GM19468 (cell line): ENCODE measurements at regions not wholly inside any gene's neighbourhood (a gene's known extent, or its start where the extent isn't known, plus 50 kb on each side); places are given as distances from the start of the nearest gene placed in this dataset.
A peak's percentile ranks its signal among the peaks of the same experiment; 100 is the strongest.
"Not testable (repeated sequence)": the region's sequence is repeated elsewhere in the genome, so short reads cannot be mapped to it uniquely, and the experiment has no call there.

Source experiments
- ATAC-seq: cut with Tn5 transposase; IDR thresholded peaks from one replicate; pipeline ENCODE4 v1.9.1; 2021; ENCODE audit warnings: mild to moderate bottlenecking, moderate library complexity, moderate number of reproducible peaks; ENCODE audit not compliant: unreplicated experiment; ENCODE audit errors: extremely low read depth

- peak; percentile 34 for ATAC-seq
Measured at GRCh38 chr3:181292984-181293383, 303.4 kb upstream of the DNAJC19 start.

GRCh38 chr3:181290941-181291340, 301.4 kb upstream of the DNAJC19 start:
- ATAC-seq, result no peak

- ATAC-seq, result no peak
Measured at GRCh38 chr3:181289306-181289705, 299.8 kb upstream of the DNAJC19 start.

- ATAC-seq, result no peak
Measured at GRCh38 chr3:181288145-181288544, 298.6 kb upstream of the DNAJC19 start.

- no peak for ATAC-seq
Measured at GRCh38 chr3:181279239-181279565, 289.7 kb upstream of the DNAJC19 start.

GRCh38 chr3:181278468-181279238, 289.1 kb upstream of the DNAJC19 start:
- ATAC-seq, result no peak

GRCh38 chr3:181276358-181276896, 286.9 kb upstream of the DNAJC19 start:
- no peak for ATAC-seq

- ATAC-seq, result no peak
Measured at GRCh38 chr3:181274025-181274424, 284.5 kb upstream of the DNAJC19 start.

- ATAC-seq, result no peak
Measured at GRCh38 chr3:181267312-181267711, 277.8 kb upstream of the DNAJC19 start.

GRCh38 chr3:181265750-181266333, 276.3 kb upstream of the DNAJC19 start:
- ATAC-seq, result no peak

- ATAC-seq, result no peak
Measured at GRCh38 chr3:181264486-181264885, 274.9 kb upstream of the DNAJC19 start.

GRCh38 chr3:181253796-181254195, 264.3 kb upstream of the DNAJC19 start:
- ATAC-seq, result no peak

GRCh38 chr3:181252631-181253030, 263.1 kb upstream of the DNAJC19 start:
- ATAC-seq, result no peak

- ATAC-seq, result no peak
Measured at GRCh38 chr3:181250714-181251113, 261.2 kb upstream of the DNAJC19 start.

- ATAC-seq, result no peak
Measured at GRCh38 chr3:181239441-181239840, 249.9 kb upstream of the DNAJC19 start.

- ATAC-seq, result no peak
Measured at GRCh38 chr3:181230258-181230657, 240.7 kb upstream of the DNAJC19 start.

- no peak for ATAC-seq
Measured at GRCh38 chr3:181213347-181213746, 223.8 kb upstream of the DNAJC19 start.

- ATAC-seq, result no peak
Measured at GRCh38 chr3:181212271-181212670, 222.7 kb upstream of the DNAJC19 start.

- ATAC-seq, result no peak
Measured at GRCh38 chr3:181210275-181210674, 220.7 kb upstream of the DNAJC19 start.

GRCh38 chr3:181189556-181189955, 200.0 kb upstream of the DNAJC19 start:
- ATAC-seq, result no peak

GRCh38 chr3:181183764-181184163, 194.2 kb upstream of the DNAJC19 start:
- ATAC-seq, result no peak

- not testable (repeated sequence) for ATAC-seq
Measured at GRCh38 chr3:181183057-181183456, 193.5 kb upstream of the DNAJC19 start.
